Jurkat, Clone E6-1 (cell line): ENCODE measurements at regions not wholly inside any gene's neighbourhood (a gene's known extent, or its start where the extent isn't known, plus 50 kb on each side); places are given as distances from the start of the nearest gene placed in this dataset.
"Not testable (repeated sequence)": the region's sequence is repeated elsewhere in the genome, so short reads cannot be mapped to it uniquely, and the experiment has no call there.

Experiments
- DNase-seq: peaks from one replicate; pipeline ENCODE4 v3.0.0-alpha.2; 2011; ENCODE audit warnings: low read depth, low spot score
- H3K4me3 ChIP-seq: 2 replicates; pipeline ENCODE4 v1.5.1; 2011; ENCODE audit warnings: mild to moderate bottlenecking, low read length, control low read depth, moderate library complexity

GRCh38 chr17:52885882-52886281 is 727.4 kb upstream of the CA10 start:
- no peak overlapping the region for H3K4me3 ChIP-seq
- DNase-seq, result no peak

DNA sequence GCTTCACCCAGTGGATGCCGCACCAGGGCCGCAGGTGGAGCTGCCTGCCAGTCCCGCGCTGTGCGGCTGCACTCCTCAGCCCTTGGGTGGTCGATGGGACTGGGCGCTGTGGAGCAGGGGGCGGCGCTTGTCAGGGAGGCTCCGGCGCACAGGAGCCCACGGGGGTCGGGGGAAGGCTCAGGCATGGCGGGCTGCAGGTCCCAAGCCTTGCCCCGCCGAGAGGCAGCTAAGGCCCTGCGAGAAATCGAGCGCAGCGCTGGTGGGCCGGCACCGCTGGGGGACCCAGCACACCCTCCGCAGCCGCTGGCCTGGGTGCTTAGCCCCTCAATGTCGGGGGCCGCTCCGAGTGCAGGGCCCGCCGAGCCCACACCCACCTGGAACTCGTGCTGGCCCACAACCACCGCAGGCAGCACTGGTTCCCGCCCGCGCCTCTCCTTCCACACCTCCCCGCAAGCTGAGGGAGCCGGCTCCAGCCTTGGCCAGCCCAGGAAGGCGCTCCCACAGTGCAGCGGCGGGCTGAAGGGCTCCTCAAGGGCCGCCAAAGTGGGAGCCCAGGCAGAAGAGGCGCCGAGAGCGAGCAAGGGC is 725.5 kb upstream of the CA10 start:
- H3K4me3 ChIP-seq, DNase-seq: not testable (repeated sequence)

GRCh38 chr17:52846767-52847166 is 688.3 kb upstream of the CA10 start:
- not testable (repeated sequence) for DNase-seq, H3K4me3 ChIP-seq

DNA sequence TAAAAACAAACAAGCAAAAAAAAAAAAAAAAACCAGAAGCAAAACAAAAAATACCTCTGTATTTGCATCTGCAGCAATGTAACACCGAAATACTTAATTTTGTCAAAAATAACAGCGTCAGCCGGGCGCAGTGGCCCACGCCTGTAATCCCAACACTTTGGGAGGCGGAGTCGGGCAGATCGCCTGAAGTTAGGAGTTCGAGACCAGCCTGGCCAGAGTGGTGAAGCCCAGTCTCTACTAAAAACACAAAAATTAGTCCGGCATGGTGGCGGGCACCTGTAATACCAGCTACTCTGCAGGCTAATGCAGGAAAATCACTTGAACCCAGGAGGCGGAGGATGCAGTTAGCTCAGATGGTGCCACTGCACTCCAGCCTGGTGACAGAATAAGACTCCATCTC is 683.5 kb upstream of the CA10 start:
- DNase-seq, result no peak
- no peak overlapping the region for H3K4me3 ChIP-seq

DNA sequence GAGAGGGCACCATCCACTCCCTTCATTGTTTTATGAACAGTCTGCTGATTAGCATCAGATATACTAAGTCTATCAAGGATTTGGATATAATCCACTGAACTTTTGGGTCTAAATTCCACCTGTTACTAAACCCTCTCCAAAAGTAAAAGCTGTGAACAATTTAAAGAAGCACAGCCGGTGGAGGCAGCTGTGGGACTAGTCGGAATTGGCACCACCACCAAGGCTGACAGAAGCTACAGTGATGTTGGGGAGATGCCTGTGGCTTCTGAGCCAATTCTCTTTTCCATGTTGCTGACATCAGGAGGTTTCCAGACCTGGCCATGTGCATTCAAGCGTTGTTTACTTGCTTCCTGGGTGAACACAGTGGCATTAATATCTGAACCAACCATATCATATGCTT is 679.0 kb upstream of the CA10 start:
- DNase-seq, result no peak

DNA sequence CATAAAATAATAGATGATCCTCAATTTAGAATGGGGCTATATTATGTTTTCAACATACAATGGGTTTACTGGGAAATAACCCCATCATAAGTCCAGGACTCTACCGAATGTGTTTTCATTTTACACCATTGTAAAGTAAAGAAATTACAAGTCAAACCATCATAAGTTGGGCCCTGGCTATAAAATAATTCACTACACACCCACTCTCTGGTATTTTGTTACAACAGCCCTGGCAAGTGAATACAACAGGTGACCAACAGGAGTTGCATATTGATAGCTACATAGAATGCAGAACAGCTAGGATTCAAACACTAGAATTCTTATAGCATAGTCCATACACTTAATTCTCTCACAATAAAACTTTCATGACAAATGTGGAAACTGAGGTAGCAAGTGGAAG is 673.0 kb upstream of the CA10 start:
- H3K4me3 ChIP-seq, result no peak overlapping the region
- DNase-seq, result no peak

More for the DNA sequence above, 679.0 kb upstream of the CA10 start:
- no peak overlapping the region for H3K4me3 ChIP-seq

DNA sequence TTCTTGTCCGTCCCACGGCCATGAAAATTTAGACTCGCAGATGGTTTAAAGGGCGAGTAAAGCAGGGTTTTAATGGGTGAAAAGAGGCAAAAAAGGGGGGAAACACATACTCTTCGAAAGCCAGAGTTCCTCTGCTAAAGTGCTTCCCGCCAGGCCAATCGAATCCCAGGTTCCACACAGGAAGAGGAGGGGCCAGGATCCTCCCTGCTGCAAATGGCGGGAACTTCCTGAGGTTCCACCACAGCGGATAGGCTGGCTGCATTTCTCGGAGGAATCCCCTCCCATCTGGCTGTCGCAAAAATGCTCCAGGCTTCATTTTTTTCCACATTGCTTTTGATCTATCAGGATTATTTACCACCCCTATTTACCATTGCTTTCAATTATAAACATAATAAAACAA is 670.1 kb upstream of the CA10 start:
- no peak for DNase-seq
- H3K4me3 ChIP-seq, result no peak overlapping the region

GRCh38 chr17:52827526-52827925 is 669.0 kb upstream of the CA10 start:
- no peak for DNase-seq
- H3K4me3 ChIP-seq, result no peak overlapping the region

DNA sequence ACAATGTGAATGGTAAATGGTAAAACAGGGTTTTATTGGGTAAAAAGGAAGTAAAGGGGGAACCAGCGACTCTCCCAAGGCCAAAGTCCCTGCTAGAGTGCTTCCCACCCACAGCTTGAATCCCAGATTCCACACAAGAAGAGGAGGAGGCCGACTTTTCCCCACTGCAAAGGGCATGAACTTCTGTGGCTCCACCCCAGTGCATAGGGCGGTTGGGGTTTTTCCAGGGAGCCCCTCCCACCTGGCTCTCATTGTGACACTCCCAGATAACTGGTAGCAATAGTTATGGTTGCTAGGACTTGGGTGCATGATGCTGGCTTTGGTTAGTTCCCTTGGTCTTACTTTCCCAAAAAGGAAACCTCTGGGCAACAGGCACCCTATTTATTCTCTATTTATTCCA is 666.0 kb upstream of the CA10 start:
- no peak for DNase-seq
- H3K4me3 ChIP-seq, result no peak overlapping the region

- no peak for DNase-seq
- no peak overlapping the region for H3K4me3 ChIP-seq
Measured at GRCh38 chr17:52823155-52823554, 664.6 kb upstream of the CA10 start.

DNA sequence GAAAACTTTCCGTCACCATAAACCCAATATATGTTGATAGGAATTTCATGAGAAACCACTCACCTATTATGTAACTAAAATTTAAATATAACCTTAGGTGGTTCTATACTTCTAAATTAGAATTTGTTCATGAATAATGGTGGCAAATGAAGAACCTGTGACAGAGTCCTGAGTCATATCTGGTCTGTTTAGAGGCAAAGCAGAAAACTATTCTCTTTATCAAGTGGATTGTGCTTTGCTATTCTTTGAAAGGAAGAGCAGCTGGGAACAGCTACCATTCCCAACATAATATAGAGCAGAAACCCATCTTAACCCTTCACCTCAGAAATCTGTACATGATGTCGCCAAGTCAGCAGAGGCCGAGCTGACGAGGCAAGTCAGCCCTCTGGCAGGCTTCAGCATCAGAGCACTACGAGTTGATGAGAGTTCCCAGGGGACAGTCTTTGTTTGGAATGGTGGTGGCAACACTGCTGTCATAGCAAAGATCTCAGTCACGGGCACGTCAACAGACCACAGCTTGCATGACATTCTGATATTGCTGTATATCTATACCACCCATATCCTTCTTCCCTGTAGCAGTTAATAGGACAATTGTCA is 631.9 kb upstream of the CA10 start:
- H3K4me3 ChIP-seq, result no peak overlapping the region
- no peak for DNase-seq

DNA sequence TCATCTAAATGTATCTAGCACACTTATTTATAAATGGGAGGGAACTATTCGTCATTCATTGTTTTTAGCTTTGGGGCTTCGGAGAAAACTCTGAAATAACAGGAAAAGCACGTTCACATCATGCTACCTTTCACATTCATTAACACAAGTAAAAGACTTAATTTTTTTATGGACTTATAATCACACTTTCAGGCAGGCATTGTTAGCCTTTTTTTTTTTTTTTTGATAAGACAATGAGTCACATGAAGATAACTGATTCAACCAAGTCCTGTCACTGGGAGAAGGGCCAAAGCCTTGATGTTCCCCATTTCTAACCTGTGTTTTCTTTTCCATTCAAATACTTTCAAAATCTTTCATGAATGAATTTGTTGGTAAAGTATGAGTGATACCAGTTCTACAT is 631.3 kb upstream of the CA10 start:
- DNase-seq, result no peak
- no peak overlapping the region for H3K4me3 ChIP-seq

DNA sequence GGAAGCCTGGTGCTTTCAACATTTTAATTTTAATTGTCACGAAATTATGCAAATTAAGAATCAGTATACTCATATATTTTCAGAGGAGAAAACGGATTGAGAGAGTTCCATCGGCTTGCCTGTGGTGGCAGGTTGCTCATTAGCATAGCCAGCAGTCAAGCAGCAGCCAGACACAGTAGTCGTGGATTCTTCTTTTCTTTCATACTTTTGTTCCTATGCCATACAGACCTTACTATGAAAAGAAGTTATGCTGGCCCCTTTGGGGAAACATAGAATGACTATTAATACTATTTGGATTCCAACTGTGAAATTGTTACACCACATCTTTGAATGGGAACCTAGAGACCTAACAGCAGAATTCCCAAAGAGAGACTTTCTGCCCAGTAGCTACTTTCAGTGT is 617.7 kb upstream of the CA10 start:
- no peak overlapping the region for H3K4me3 ChIP-seq

DNA sequence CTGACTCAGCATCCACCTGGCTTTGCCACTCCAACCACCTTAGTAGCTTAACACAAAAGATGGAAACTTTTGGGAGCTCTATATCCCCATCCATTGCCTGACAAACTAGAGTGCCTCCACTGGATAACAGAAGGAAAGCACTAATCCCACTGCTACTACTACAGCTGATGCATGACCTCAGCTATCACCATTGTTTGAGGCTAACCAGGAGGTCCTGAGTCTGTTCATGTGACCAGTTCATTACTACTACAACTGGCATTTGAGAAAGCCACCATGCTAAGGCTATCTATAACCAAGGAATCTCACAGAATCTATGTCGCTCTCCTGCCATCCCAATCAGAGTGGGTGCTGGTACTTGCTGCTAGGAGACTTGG is 604.3 kb upstream of the CA10 start:
- H3K4me3 ChIP-seq, result no peak overlapping the region
- DNase-seq, result no peak

More for the DNA sequence above, 617.7 kb upstream of the CA10 start:
- DNase-seq, result no peak

DNA sequence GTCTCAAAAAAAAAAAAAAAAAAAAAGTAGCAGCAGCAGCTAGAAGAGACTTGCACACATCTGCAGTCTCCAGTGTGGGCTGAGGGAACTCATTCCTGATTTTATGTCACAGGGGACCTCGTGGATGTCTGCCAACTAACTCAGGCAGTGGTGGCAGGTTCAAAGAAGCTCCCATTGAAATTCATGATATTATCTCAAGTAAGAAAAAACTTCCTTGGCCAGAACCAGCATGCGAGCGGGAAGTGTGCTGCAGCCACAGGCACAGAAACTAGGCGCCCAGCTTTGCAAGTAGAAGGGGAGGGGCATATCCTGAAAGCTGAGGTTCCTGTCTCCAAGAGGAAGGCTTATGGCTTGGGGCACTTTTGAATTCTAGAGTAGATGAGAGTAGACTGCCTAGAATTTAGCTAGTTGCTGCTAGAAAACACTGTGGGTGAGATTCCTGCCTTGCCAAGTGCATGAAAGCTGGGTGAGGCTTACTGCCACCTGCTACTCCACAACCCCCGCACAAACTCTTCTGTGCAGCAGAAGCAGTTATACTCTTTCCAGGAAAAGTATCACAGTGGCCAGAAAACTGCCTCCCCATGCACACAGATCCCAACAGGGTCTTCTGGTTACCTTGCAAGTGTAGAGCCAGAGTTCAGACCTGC is 603.8 kb upstream of the CA10 start:
- DNase-seq, result no peak
- H3K4me3 ChIP-seq, result no peak overlapping the region

DNA sequence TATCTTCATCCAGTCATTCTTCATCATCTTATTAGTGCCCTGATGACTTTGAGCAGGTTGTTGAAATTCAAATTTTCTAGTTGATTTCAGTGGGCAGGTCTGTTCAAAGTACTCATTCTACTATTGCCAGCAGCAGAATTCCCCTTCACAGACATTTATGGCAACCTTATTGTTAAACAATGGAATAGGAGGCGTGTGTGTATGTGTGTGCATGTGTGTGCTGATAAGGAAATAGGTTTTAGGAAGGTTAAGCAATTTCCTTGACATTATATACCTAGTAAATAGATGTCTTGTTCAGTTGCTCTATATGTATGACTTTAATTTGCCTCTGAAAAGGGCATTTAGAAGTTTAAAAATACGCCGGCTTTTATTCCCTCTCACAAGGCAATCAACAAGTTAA is 601.4 kb upstream of the CA10 start:
- no peak for DNase-seq
- no peak overlapping the region for H3K4me3 ChIP-seq

- no peak for DNase-seq
- H3K4me3 ChIP-seq, result no peak overlapping the region
Measured at GRCh38 chr17:52758481-52758880, 600.0 kb upstream of the CA10 start.

- no peak for DNase-seq
- no peak overlapping the region for H3K4me3 ChIP-seq
Measured at GRCh38 chr17:52756746-52757145, 598.2 kb upstream of the CA10 start.

DNA sequence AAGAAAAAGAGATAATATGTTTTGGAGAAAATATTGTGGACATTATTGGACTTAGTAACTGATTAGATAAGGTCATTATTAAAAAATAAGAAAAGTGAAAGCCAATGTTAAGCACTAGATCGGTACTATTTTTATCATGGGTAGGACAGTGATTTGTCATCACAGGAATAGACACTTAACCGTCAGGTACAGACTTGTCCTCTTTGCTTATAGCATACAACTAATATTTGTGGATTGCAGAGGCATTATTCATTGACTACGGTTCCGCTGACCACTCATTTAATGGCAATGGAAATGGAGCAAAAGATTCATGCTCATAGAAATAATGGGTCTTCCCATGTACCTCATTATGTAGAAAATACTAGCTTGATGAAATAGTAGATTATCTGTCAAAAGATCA is 596.3 kb upstream of the CA10 start:
- no peak overlapping the region for H3K4me3 ChIP-seq
- DNase-seq, result no peak

- no peak for DNase-seq
- H3K4me3 ChIP-seq, result no peak overlapping the region
Measured at GRCh38 chr17:52751051-52751450, 592.5 kb upstream of the CA10 start.

DNA sequence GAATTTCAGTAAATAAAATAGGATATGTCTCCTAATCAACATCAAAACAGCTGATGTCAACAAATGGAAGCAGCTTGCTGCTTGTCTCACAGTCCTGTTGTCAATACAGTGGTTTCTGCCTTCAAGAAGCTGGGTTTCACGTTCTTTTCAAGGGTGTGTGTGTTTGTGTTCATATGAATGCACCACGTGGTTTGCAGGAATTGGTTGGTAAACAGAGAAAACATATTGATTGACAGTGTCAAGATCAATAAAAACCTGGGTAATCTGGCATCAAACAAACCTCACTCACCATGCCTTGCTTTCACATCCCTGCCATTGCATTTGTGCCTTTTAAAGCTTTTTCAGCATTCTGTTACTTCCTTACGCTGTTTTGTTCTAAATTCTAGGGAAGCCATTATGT is 585.7 kb upstream of the CA10 start:
- H3K4me3 ChIP-seq, result no peak overlapping the region
- no peak for DNase-seq
